ENCODE measurements at regions not wholly inside any gene's neighbourhood (a gene's known extent, or its start where the extent isn't known, plus 50 kb on each side); places are given as distances from the start of the nearest gene placed in this dataset.

GRCh38 chrX:9235722-9236121 lies 201.8 kb upstream of the FAM9B start:
- in situ Hi-C loops (cut with HindIII; ENCODE audit: low pct_unique_long_range_greater_than_20kb, low sequenced_read_pairs), result no loop called here
- no peak for DNase-seq (ENCODE audit: low read depth, low spot score)

GRCh38 chrX:9240956-9241355 lies 207.0 kb upstream of the FAM9B start:
- in situ Hi-C loops (cut with HindIII; ENCODE audit: low pct_unique_long_range_greater_than_20kb, low sequenced_read_pairs), result no loop called here
- DNase-seq (ENCODE audit: low read depth, low spot score), result no peak

GRCh38 chrX:9241427-9241826 lies 207.5 kb upstream of the FAM9B start:
- in situ Hi-C loops (cut with HindIII; ENCODE audit: low pct_unique_long_range_greater_than_20kb, low sequenced_read_pairs), result no loop called here
- no peak for DNase-seq (ENCODE audit: low read depth, low spot score)

- no peak for DNase-seq (ENCODE audit: low read depth, low spot score)
- in situ Hi-C loops (cut with HindIII; ENCODE audit: low pct_unique_long_range_greater_than_20kb, low sequenced_read_pairs), result no loop called here
Measured at GRCh38 chrX:9249051-9249846, 215.3 kb upstream of the FAM9B start.

GRCh38 chrX:9252182-9252581 lies 212.7 kb upstream of the TBL1X start:
- in situ Hi-C loops (cut with HindIII; ENCODE audit: low pct_unique_long_range_greater_than_20kb, low sequenced_read_pairs), result no loop called here
- DNase-seq (ENCODE audit: low read depth, low spot score), result no peak

GRCh38 chrX:9253211-9253610 lies 211.6 kb upstream of the TBL1X start:
- in situ Hi-C loops (cut with HindIII; ENCODE audit: low pct_unique_long_range_greater_than_20kb, low sequenced_read_pairs), result no loop called here
- DNase-seq (ENCODE audit: low read depth, low spot score), result no peak

- in situ Hi-C loops (cut with HindIII; ENCODE audit: low pct_unique_long_range_greater_than_20kb, low sequenced_read_pairs), result no loop called here
Measured at GRCh38 chrX:9257718-9258420, 207.0 kb upstream of the TBL1X start.

GRCh38 chrX:9258421-9259104 lies 206.3 kb upstream of the TBL1X start:
- no peak for DNase-seq (ENCODE audit: low read depth, low spot score)
- in situ Hi-C loops (cut with HindIII; ENCODE audit: low pct_unique_long_range_greater_than_20kb, low sequenced_read_pairs), result no loop called here

More at GRCh38 chrX:9257718-9258420, 207.0 kb upstream of the TBL1X start:
- no peak for DNase-seq (ENCODE audit: low read depth, low spot score)

GRCh38 chrX:9260603-9261002 lies 204.3 kb upstream of the TBL1X start:
- DNase-seq (ENCODE audit: low read depth, low spot score), result no peak
- in situ Hi-C loops (cut with HindIII; ENCODE audit: low pct_unique_long_range_greater_than_20kb, low sequenced_read_pairs), result no loop called here

- no peak for DNase-seq (ENCODE audit: low read depth, low spot score)
- in situ Hi-C loops (cut with HindIII; ENCODE audit: low pct_unique_long_range_greater_than_20kb, low sequenced_read_pairs), result no loop called here
Measured at GRCh38 chrX:9267415-9267814, 197.4 kb upstream of the TBL1X start.

GRCh38 chrX:9269134-9269533 lies 195.7 kb upstream of the TBL1X start:
- in situ Hi-C loops (cut with HindIII; ENCODE audit: low pct_unique_long_range_greater_than_20kb, low sequenced_read_pairs), result no loop called here
- DNase-seq (ENCODE audit: low read depth, low spot score), result no peak

- no peak for DNase-seq (ENCODE audit: low read depth, low spot score)
- in situ Hi-C loops (cut with HindIII; ENCODE audit: low pct_unique_long_range_greater_than_20kb, low sequenced_read_pairs), result no loop called here
Measured at GRCh38 chrX:9271789-9272525, 192.9 kb upstream of the TBL1X start.

- in situ Hi-C loops (cut with HindIII; ENCODE audit: low pct_unique_long_range_greater_than_20kb, low sequenced_read_pairs), result no loop called here
- no peak for DNase-seq (ENCODE audit: low read depth, low spot score)
Measured at GRCh38 chrX:9273744-9274143, 191.1 kb upstream of the TBL1X start.

- in situ Hi-C loops (cut with HindIII; ENCODE audit: low pct_unique_long_range_greater_than_20kb, low sequenced_read_pairs), result no loop called here
- DNase-seq (ENCODE audit: low read depth, low spot score), result no peak
Measured at GRCh38 chrX:9278475-9279233, 186.2 kb upstream of the TBL1X start.

- in situ Hi-C loops (cut with HindIII; ENCODE audit: low pct_unique_long_range_greater_than_20kb, low sequenced_read_pairs), result no loop called here
- no peak for DNase-seq (ENCODE audit: low read depth, low spot score)
Measured at GRCh38 chrX:9279234-9279544, 185.7 kb upstream of the TBL1X start.

GRCh38 chrX:9280831-9281230 lies 184.0 kb upstream of the TBL1X start:
- in situ Hi-C loops (cut with HindIII; ENCODE audit: low pct_unique_long_range_greater_than_20kb, low sequenced_read_pairs), result no loop called here
- no peak for DNase-seq (ENCODE audit: low read depth, low spot score)

- in situ Hi-C loops (cut with HindIII; ENCODE audit: low pct_unique_long_range_greater_than_20kb, low sequenced_read_pairs), result no loop called here
- no peak for DNase-seq (ENCODE audit: low read depth, low spot score)
Measured at GRCh38 chrX:9282325-9282724, 182.5 kb upstream of the TBL1X start.

All from SK-MEL-5 (cell line).